GM12864 (cell line): ENCODE measurements at regions not wholly inside any gene's neighbourhood (a gene's known extent, or its start where the extent isn't known, plus 50 kb on each side); places are given as distances from the start of the nearest gene placed in this dataset.

Experiments
- DNase-seq: peaks from one replicate; pipeline ENCODE4 v3.0.0-alpha.2; 2011; ENCODE audit warnings: low read depth
- H3K4me3 ChIP-seq: 2 replicates; pipeline ENCODE4 v1.5.1; 2011; ENCODE audit warnings: mild to moderate bottlenecking, low read depth, low read length, control low read depth
- TF ChIP-seq, protein P1 (sequence below): IDR thresholded peaks from 2 replicates; pipeline ENCODE4 v1.5.1; 2011; ENCODE audit warnings: low read depth, mild to moderate bottlenecking, moderate library complexity, low read length, control low read depth, inconsistent platforms; ENCODE audit errors: missing control alignments

DNA sequence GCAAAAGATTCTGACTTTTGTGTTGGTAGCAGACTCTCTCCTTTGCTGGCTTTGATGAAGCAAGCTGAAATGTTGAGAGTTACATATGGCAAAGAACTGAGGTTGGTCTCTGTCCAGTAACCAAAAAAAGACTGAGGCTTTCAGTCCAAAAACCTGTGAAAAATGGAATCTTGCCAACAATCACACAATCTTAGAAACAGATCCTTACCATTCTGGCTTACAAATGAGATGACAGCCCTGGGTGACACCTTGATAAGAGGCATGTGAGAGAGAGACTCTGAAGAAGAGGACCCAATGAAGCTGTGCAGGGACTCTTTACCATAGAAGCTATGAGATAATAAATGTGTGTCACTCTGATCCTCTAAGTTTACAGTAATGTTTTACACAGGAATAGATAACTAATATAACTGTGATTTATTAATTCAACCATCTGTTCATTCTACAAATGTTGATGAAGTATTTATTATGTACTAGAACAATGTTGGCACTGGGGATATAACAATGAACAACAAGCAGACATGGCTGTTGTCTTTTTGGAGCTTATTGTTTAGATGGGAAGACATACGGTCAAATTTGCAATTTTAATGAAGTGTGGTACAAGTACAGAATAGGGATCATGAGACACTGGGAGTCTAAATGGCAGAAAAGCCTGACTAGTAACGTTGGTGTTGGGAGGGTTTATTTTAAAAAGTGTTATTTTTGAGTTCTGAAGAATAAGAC, 251.0 kb downstream of the OLFM3 start:
- DNase-seq: no peak
- H3K4me3 ChIP-seq: no peak overlapping the region
- TF ChIP-seq, protein P1, sequence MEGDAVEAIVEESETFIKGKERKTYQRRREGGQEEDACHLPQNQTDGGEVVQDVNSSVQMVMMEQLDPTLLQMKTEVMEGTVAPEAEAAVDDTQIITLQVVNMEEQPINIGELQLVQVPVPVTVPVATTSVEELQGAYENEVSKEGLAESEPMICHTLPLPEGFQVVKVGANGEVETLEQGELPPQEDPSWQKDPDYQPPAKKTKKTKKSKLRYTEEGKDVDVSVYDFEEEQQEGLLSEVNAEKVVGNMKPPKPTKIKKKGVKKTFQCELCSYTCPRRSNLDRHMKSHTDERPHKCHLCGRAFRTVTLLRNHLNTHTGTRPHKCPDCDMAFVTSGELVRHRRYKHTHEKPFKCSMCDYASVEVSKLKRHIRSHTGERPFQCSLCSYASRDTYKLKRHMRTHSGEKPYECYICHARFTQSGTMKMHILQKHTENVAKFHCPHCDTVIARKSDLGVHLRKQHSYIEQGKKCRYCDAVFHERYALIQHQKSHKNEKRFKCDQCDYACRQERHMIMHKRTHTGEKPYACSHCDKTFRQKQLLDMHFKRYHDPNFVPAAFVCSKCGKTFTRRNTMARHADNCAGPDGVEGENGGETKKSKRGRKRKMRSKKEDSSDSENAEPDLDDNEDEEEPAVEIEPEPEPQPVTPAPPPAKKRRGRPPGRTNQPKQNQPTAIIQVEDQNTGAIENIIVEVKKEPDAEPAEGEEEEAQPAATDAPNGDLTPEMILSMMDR: no peak

DNA sequence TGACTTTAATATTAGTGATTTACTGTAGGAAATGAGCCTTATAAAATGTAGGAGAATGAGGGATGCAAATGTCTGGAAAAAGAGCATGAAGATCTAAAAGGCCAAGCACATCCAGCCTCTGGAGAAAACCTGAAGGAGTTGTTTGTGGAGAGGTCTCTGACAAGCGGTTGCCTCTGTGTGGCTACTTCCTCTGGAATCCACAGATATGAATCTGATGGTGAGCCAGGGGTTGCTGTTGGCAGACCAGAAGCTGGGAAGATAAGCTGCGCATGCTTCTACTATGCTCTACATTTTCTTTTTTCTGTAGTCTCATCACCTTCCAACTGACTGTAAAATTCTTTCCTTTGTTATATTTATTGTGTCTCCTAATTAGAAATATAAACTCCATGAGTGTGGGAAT, 248.6 kb downstream of the OLFM3 start:
- DNase-seq: no peak
- TF ChIP-seq, protein P1: no peak
- no peak overlapping the region for H3K4me3 ChIP-seq
